H1 (cell line): ENCODE measurements at regions not wholly inside any gene's neighbourhood (a gene's known extent, or its start where the extent isn't known, plus 50 kb on each side); places are given as distances from the start of the nearest gene placed in this dataset.

Experiments used
- KDM4A ChIP-seq: IDR thresholded peaks from one replicate; pipeline ENCODE4 v1.7.1; 2012; ENCODE audit warnings: low read depth, mild to moderate bottlenecking, moderate library complexity, low read length, inconsistent platforms; ENCODE audit not compliant: severe bottlenecking
- MAX ChIP-seq: IDR thresholded peaks from 2 replicates; pipeline ENCODE4 v1.6.1; 2012; ENCODE audit warnings: inconsistent platforms

- TF ChIP-seq MAX = no peak
- TF ChIP-seq KDM4A = no peak
These were observed 240.1 kb upstream of the IGF1R start (continued) for GRCh38 chr15:98408231-98408630.
